Activated T-helper 2 cell treated with anti-CD3 and anti-CD28 coated beads, Interferon-gamma antibody, Interleukin-2, Interleukin-4, amounts not matched to agents 10 μg/mL and 5 μg/mL and 100 μg/mL, durations not matched to agents 14 hours and 24 hours and 36 hours (primary cell): ENCODE measurements at regions not wholly inside any gene's neighbourhood (a gene's known extent, or its start where the extent isn't known, plus 50 kb on each side); places are given as distances from the start of the nearest gene placed in this dataset.

Experiments used
- DNase-seq: peaks from one replicate; pipeline ENCODE4 v3.0.0; 2021; ENCODE audit warnings: low spot score
- H3K27ac Mint-ChIP-seq: one replicate; pipeline ENCODE4 v1.8.0; 2021; ENCODE audit warnings: mixed read lengths
- H3K27me3 Mint-ChIP-seq: one replicate; pipeline ENCODE4 v1.8.0; 2021; ENCODE audit warnings: low read depth, mixed read lengths
- H3K36me3 Mint-ChIP-seq: one replicate; pipeline ENCODE4 v1.8.0; 2021; ENCODE audit warnings: low read depth, mixed read lengths
- H3K4me1 Mint-ChIP-seq: one replicate; pipeline ENCODE4 v1.8.0; 2021; ENCODE audit warnings: low read depth, mixed read lengths
- H3K4me3 Mint-ChIP-seq: one replicate; pipeline ENCODE4 v1.8.0; 2021; ENCODE audit warnings: low read depth, mild to moderate bottlenecking, moderate library complexity, mixed read lengths
- H3K9me3 Mint-ChIP-seq: one replicate; pipeline ENCODE4 v1.8.0; 2021; ENCODE audit warnings: mixed read lengths
- intact Hi-C: fragments of 100-400 bp; cut with micrococcal nuclease; formaldehyde crosslinking; loops from one replicate; pipeline ENCODE4 v1.15.1; 2023

- intact Hi-C loops, result no loop called here
- no peak overlapping the region for H3K27ac Mint-ChIP-seq
Observed at GRCh38 chr11:129698212-129698611, 117.4 kb upstream of the TMEM45B start.

GRCh38 chr11:129699711-129700304, 115.8 kb upstream of the TMEM45B start:
- no peaks in the 10 kb centered on the region for H3K9me3 Mint-ChIP-seq
- H3K27ac Mint-ChIP-seq, result no peak overlapping the region
- no peak for DNase-seq
- peaks cover 6% of the 10 kb centered on the region for H3K4me1 Mint-ChIP-seq
- H3K27me3 Mint-ChIP-seq, result peaks cover 3% of the 10 kb centered on the region
- intact Hi-C loops, result no loop called here
- H3K36me3 Mint-ChIP-seq, result no peaks in the 10 kb centered on the region
- no peak overlapping the region for H3K4me3 Mint-ChIP-seq

More at GRCh38 chr11:129698212-129698611, 117.4 kb upstream of the TMEM45B start:
- no peaks in the 10 kb centered on the region for H3K9me3 Mint-ChIP-seq
- peaks cover 3% of the 10 kb centered on the region for H3K27me3 Mint-ChIP-seq
- no peak overlapping the region for H3K4me3 Mint-ChIP-seq
- peaks cover 11% of the 10 kb centered on the region for H3K4me1 Mint-ChIP-seq
- no peaks in the 10 kb centered on the region for H3K36me3 Mint-ChIP-seq
- no peak for DNase-seq

GRCh38 chr11:129700701-129701100, 114.9 kb upstream of the TMEM45B start:
- Mint-ChIP-seq H3K36me3 (no peaks in the 10 kb centered on the region), H3K4me3 (no peak overlapping the region), H3K27me3 (peaks cover 3% of the 10 kb centered on the region), H3K27ac (no peak overlapping the region), H3K9me3 (no peaks in the 10 kb centered on the region), H3K4me1 (peaks cover 4% of the 10 kb centered on the region)
- DNase-seq, result no peak
- intact Hi-C loops, result no loop called here

- Mint-ChIP-seq H3K4me1 (no peaks in the 10 kb centered on the region), H3K27me3 (peaks cover 3% of the 10 kb centered on the region), H3K27ac (no peak overlapping the region), H3K9me3 (no peaks in the 10 kb centered on the region), H3K4me3 (no peak overlapping the region), H3K36me3 (no peaks in the 10 kb centered on the region)
- intact Hi-C loops, result no loop called here
- DNase-seq, result no peak
Observed at GRCh38 chr11:129701706-129702105, 113.9 kb upstream of the TMEM45B start.

DNA sequence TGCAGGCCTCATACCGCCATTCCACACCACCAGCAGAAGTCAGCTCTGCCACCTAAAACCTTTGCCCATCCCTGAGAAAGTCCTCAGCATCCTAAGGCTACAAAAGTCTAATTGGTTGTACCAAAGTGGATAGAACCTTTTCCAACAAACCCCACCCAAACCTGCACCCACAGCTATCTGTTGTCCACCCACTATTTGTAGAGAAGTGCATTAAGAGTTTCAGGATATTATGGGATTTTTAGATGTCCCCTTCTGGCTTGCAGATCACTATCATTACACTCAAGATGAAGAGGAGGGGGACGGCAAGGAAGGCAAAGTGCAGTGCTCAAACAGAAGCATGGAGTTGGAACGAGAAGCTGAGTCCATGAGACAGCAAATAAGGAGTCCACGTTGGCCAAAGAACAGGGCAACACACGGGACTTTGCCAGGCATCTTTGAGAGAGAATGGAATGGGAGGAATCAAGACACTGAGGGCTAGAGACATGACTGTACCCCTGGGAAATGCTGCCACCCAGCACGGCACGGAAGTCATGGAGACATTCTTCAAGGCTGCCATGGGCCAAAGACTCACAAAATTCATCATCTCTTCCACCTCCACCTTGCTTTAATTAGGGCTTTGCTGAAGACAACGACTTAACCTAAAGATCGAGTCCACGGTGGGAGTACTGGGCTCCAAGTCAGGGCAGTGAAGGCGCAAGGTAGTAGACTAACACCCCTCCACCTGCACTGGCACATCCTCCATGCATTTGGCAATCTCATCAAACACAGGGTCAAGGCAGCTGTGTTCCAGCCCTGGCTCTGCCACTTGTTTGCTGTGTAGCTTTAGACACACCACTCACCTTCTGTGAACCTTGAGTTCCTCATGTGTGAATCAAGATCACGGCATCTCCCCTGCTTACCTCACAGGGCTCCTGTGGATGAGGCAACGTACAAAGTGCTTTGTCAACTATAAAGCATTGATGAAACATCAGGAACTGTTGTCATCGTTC, 112.9 kb upstream of the TMEM45B start:
- intact Hi-C loops, result no loop called here
- Mint-ChIP-seq H3K4me1 (no peaks in the 10 kb centered on the region), H3K4me3 (no peak overlapping the region), H3K9me3 (no peaks in the 10 kb centered on the region), H3K27me3 (peaks cover 3% of the 10 kb centered on the region), H3K36me3 (no peaks in the 10 kb centered on the region), H3K27ac (no peak overlapping the region)
- DNase-seq, result no peak

DNA sequence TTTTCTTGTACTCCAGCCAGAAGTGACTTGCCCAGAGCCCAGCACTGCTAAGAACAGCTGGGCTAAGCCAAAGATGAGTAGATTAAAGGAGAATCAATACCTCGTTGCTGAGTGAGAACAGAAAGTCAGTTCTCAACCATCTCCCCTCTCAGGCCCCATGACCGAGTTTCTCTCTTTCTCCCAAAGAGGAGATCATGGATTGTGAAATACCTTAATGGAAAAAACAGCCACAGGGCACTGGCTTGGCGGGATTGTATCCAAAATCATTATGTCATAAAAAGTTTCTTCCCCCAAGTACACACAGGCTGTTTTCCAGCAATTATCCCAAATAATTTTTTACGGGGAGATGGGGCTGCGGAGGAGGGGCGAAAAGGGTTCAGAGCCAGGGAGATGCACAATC, 111.8 kb upstream of the TMEM45B start:
- no peaks in the 10 kb centered on the region for H3K36me3 Mint-ChIP-seq
- intact Hi-C loops, result no loop called here
- H3K4me3 Mint-ChIP-seq, result no peak overlapping the region
- H3K9me3 Mint-ChIP-seq, result no peaks in the 10 kb centered on the region
- H3K27ac Mint-ChIP-seq, result no peak overlapping the region
- H3K27me3 Mint-ChIP-seq, result no peaks in the 10 kb centered on the region
- DNase-seq, result no peak
- no peaks in the 10 kb centered on the region for H3K4me1 Mint-ChIP-seq

- no peaks in the 10 kb centered on the region for H3K36me3 Mint-ChIP-seq
- no peak overlapping the region for H3K4me3 Mint-ChIP-seq
- no peak overlapping the region for H3K27ac Mint-ChIP-seq
- DNase-seq, result no peak
- H3K4me1 Mint-ChIP-seq, result no peaks in the 10 kb centered on the region
- no peaks in the 10 kb centered on the region for H3K27me3 Mint-ChIP-seq
- intact Hi-C loops, result no loop called here
- no peaks in the 10 kb centered on the region for H3K9me3 Mint-ChIP-seq
Observed at GRCh38 chr11:129704831-129705230, 110.8 kb upstream of the TMEM45B start.

- H3K9me3 Mint-ChIP-seq, result no peaks in the 10 kb centered on the region
- H3K27ac Mint-ChIP-seq, result no peak overlapping the region
- H3K36me3 Mint-ChIP-seq, result no peaks in the 10 kb centered on the region
- H3K4me3 Mint-ChIP-seq, result no peak overlapping the region
- no peak for DNase-seq
- intact Hi-C loops, result no loop called here
- H3K4me1 Mint-ChIP-seq, result no peaks in the 10 kb centered on the region
- H3K27me3 Mint-ChIP-seq, result no peaks in the 10 kb centered on the region
Observed at GRCh38 chr11:129705341-129705740, 110.3 kb upstream of the TMEM45B start.

GRCh38 chr11:129705933-129706332, 109.7 kb upstream of the TMEM45B start:
- Mint-ChIP-seq H3K27ac (no peak overlapping the region), H3K4me3 (no peak overlapping the region), H3K36me3 (no peaks in the 10 kb centered on the region), H3K27me3 (no peaks in the 10 kb centered on the region), H3K9me3 (no peaks in the 10 kb centered on the region), H3K4me1 (no peaks in the 10 kb centered on the region)
- no peak for DNase-seq
- intact Hi-C loops, result no loop called here

DNA sequence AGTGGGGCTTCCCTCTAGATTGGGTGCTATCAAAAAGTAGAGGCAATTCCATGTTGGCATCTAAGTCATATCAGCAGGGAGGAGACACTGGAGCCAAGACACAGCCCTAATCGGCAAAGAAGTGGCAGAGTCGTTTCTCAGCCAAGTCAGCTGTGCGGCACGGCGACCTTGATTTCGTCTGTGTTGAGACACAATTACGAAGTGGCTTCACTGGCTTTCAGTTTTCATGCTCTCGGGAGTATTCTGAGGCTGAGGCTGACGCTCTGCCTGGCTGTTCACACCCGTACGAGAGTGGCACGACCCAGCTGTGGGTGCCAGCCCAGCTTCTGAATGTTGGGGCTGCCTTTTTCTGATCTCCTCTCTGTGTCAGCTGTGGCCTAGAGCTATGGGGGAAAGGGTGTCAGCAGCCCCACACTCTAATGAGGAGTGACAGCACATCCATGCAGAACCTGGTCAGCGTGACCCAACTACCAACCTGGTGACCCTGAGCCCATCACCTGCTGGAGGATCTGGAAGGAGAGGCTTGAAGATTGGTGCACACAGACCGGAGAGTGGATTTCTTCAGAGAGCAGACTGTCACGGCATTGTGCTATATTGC, 105.7 kb upstream of the TMEM45B start:
- no peak overlapping the region for H3K4me3 Mint-ChIP-seq
- no peak for DNase-seq
- intact Hi-C loops, result no loop called here
- H3K4me1 Mint-ChIP-seq, result no peaks in the 10 kb centered on the region
- no peaks in the 10 kb centered on the region for H3K27me3 Mint-ChIP-seq
- H3K9me3 Mint-ChIP-seq, result no peaks in the 10 kb centered on the region
- H3K36me3 Mint-ChIP-seq, result no peaks in the 10 kb centered on the region
- no peak overlapping the region for H3K27ac Mint-ChIP-seq

DNA sequence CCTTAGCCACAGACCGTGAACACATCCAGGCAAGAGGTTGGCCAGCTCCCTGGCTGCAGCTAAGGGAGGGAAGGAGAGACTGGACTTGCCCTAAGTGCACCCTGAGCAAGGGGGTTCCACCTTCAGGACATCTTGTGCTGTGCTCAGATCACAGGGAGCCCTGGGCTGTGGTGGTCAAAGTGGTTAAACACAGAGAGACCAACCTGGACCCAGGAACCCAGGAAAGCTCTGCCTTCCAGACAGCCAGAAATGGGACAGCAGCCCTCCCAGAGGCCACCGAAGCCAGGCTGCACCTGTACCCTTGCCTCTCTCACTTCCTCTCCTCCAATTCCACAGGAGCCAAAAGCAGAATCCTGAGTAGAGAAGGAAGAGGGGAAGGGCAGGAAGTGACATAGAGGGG, 105.2 kb upstream of the TMEM45B start:
- intact Hi-C loops, result no loop called here
- H3K36me3 Mint-ChIP-seq, result no peaks in the 10 kb centered on the region
- no peaks in the 10 kb centered on the region for H3K9me3 Mint-ChIP-seq
- DNase-seq, result no peak
- no peaks in the 10 kb centered on the region for H3K4me1 Mint-ChIP-seq
- no peak overlapping the region for H3K27ac Mint-ChIP-seq
- H3K27me3 Mint-ChIP-seq, result peaks cover 4% of the 10 kb centered on the region
- no peak overlapping the region for H3K4me3 Mint-ChIP-seq

GRCh38 chr11:129711760-129712159, 103.9 kb upstream of the TMEM45B start:
- no peaks in the 10 kb centered on the region for H3K9me3 Mint-ChIP-seq
- no peaks in the 10 kb centered on the region for H3K4me1 Mint-ChIP-seq
- DNase-seq, result no peak
- peaks cover 4% of the 10 kb centered on the region for H3K27me3 Mint-ChIP-seq
- H3K27ac Mint-ChIP-seq, result no peak overlapping the region
- intact Hi-C loops, result no loop called here
- H3K36me3 Mint-ChIP-seq, result no peaks in the 10 kb centered on the region
- H3K4me3 Mint-ChIP-seq, result no peak overlapping the region
